ENCODE measurements at regions not wholly inside any gene's neighbourhood (a gene's known extent, or its start where the extent isn't known, plus 50 kb on each side); places are given as distances from the start of the nearest gene placed in this dataset.

- Mint-ChIP-seq H3K9me3 (peaks cover 0 to 9% (median 5%) of the 10 kb centered on the region in 7 donors), H3K4me3 (no peak overlapping the region), H3K36me3 (no peaks in the 10 kb centered on the region), H3K27me3 (ENCODE audit: low read depth in 3 of 3) (peaks cover 5 to 9% (median 9%) of the 10 kb centered on the region in 3 donors), H3K4me1 (no peaks in the 10 kb centered on the region), H3K27ac (no peak overlapping the region)
- peaks cover 0 to 3% of the 10 kb centered on the region in 2 donors for H3K27me3 ChIP-seq (ENCODE audit: control insufficient read depth in 2 of 2, insufficient read depth in 2 of 2, low read length in 2 of 2)
- H4K20me1 ChIP-seq (ENCODE audit: insufficient read depth, low read length) = no peaks in the 10 kb centered on the region
- no peak for TF ChIP-seq CTCF (IDR thresholded peaks at IDR 0.05)
- H3K79me2 ChIP-seq (ENCODE audit: insufficient read depth, low read length) = no peaks in the 10 kb centered on the region
- intact Hi-C loops (cut with micrococcal nuclease) = no loop called here
- H3K9me3 ChIP-seq (replicated peaks in 1 of 2; ENCODE audit: control insufficient read depth in 1 of 2, insufficient read depth in 1 of 2, low read length in 2 of 2) = peaks cover 0 to 4% of the 10 kb centered on the region in 2 donors
- no peak overlapping the region for H2AFZ ChIP-seq (ENCODE audit: insufficient read depth, low read depth, low read length, poor library complexity, severe bottlenecking)
- H3K27ac ChIP-seq (ENCODE audit: low read depth in 1 of 2, low read length in 2 of 2) = no peak overlapping the region
- no peak overlapping the region for H3K4me3 ChIP-seq (replicated peaks in 1 of 3; ENCODE audit: low read depth in 2 of 3, low read length in 3 of 3)
- no peaks in the 10 kb centered on the region for H3K36me3 ChIP-seq (replicated peaks in 1 of 2; ENCODE audit: control insufficient read depth in 1 of 2, insufficient read depth in 2 of 2, low read length in 2 of 2)
- no peak for DNase-seq
- no peaks in the 10 kb centered on the region for H3K4me1 ChIP-seq (ENCODE audit: control insufficient read depth in 1 of 2, insufficient read depth in 2 of 2, low read length in 2 of 2)
- WGBS (ENCODE audit: insufficient coverage) = 78% methylated on average over 1 of the region's 3 CpGs
- no peak overlapping the region for H3K4me2 ChIP-seq (replicated peaks; ENCODE audit: extremely low read depth, low read length, poor library complexity, severe bottlenecking)
- H3K9ac ChIP-seq (ENCODE audit: insufficient read depth, low read length, poor library complexity, severe bottlenecking) = no peak overlapping the region
Measured at GRCh38 chr1:223490256-223490655, 97.0 kb downstream of the CCDC185 start.
